NCI-H2107 treated with DMSO at 0.1 percent for 48 hours (cell line): ENCODE measurements at regions not wholly inside any gene's neighbourhood (a gene's known extent, or its start where the extent isn't known, plus 50 kb on each side); places are given as distances from the start of the nearest gene placed in this dataset.
A peak's percentile ranks its signal among the peaks of the same experiment; 100 is the strongest.

Experiments used
- DNase-seq: peaks from one replicate; lab custom pipeline; 2025; ENCODE audit not compliant: unreplicated experiment; lab: John Stamatoyannopoulos, UW

DNA sequence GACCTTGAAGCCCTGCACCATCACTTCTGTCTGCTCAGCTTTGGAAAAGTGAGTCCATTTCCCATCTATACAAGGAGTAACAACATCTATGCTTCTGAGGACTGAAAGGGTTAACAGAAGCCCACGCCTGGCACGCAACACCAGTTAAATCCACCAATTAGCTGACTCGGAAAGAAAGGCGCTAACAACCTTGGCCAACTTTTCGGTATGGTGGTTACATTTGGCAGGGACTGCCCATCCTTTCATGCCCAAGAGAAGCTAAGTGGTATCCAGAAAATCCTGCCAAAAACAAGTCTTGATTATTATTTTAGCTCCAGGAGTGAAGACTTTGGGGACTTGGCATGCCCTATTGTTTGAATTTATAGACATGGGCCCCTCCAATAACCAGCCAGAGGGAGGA is 202.3 kb upstream of the RPL38 start:
- DNase-seq = no peak

DNA sequence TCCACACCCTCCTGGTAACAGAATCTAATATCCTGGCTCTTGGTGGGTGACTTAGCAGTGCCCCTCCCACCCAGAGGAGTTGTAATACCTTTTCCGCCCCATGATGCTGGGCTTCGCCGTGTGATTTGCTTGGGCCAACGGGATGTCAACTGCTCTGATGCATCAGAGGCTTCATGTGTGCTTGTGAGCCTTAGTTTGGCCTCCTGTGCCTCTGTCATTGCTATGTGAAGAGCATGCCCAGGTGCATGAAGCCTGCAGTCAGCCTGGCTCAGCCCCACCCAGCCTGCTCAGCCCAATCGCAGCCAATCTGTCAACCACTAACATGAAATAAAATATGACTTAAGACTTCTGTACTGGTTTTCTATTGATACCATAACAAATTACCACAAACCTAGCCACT is 201.2 kb upstream of the RPL38 start:
- no peak for DNase-seq

- DNase-seq = no peak
Measured at GRCh38 chr17:74004056-74004455, 199.4 kb upstream of the RPL38 start.

DNA sequence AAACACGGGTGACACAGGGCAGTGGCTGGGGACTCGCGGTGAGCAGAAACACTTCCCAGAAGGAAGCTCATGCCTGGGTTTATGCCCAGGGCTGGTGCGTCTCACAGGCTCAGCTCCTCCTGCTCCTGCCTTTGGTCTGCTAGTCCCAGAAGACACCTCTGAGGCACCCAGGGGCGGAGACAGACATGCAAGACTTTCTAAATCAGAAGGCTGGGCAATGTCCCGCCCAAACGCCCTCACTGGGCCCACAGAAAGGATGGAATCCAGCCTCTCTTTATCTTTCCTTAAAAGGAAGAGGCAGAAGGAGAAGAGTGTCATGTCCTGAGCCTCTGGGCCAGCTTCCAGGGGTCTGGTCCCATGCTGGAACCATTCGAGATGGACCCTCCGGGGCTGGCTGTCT is 197.7 kb upstream of the RPL38 start:
- no peak for DNase-seq

DNA sequence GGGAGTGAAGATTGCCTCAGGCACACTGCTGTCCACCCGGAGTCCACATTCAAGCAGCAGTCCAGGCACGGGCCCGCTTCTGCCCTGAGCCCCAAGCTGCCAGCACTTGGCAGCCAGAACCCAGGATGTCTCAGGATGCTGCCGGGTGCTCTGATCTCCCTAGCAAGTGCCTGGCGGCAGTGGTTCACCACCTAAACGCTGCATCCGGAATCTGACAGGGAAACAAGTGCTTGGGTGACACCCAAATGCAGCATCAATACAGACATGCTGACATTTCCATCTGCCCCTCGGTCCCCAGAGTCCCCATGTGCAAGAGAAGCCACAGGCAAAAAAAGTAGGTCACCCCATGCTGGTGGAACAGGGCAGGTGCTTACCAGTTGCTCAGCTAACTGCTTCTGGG is 197.1 kb upstream of the RPL38 start:
- DNase-seq = no peak

GRCh38 chr17:74008196-74008595 is 195.3 kb upstream of the RPL38 start:
- peak; percentile 13 for DNase-seq

GRCh38 chr17:74009056-74009625 is 194.3 kb upstream of the RPL38 start:
- DNase-seq = no peak

DNA sequence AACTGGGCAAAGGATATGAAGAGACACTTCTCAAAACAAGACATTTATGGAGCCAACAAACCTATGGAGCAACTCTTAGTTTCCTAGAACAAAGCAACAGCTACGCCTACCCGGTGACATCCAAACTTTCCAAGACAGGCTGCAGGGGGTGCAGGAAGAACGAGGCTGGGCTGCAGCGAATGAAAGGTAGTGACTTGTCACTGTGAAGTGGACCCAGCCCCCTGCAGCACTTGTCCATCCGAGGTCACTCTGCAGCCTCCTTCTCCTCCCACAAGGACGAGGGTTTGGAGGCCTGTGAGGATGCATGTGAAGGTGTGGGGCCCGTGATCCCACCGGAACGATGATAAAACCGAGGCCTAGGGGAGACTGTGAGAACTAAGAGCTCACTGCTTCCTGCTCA is 192.6 kb upstream of the RPL38 start:
- DNase-seq = no peak

- DNase-seq = peak; percentile 88
Measured at GRCh38 chr17:74011966-74012365, 191.5 kb upstream of the RPL38 start.

DNA sequence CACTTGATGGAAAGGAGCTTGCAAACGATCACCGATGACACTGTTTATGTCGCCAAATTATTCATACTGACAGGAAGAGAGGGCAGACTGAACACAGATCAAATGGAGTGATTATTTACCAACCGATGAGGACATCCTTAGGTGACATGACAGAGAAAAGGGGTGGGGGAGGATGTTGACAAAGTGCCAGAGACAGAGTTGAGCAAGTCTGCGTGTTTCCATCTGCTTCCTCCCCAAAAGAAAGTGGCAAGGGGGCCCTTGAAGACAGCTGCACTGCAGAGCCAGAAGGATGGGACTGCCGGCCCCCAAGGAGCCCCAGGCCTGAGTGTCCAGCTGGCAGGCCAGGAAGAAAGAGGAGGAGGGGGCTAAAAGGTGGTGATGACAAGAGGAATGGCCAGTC is 191.0 kb upstream of the RPL38 start:
- DNase-seq = no peak

GRCh38 chr17:74015316-74015715 is 188.2 kb upstream of the RPL38 start:
- no peak for DNase-seq

- DNase-seq = no peak
Measured at GRCh38 chr17:74015990-74016389, 187.5 kb upstream of the RPL38 start.

GRCh38 chr17:74016461-74016860 is 187.0 kb upstream of the RPL38 start:
- DNase-seq = no peak

DNA sequence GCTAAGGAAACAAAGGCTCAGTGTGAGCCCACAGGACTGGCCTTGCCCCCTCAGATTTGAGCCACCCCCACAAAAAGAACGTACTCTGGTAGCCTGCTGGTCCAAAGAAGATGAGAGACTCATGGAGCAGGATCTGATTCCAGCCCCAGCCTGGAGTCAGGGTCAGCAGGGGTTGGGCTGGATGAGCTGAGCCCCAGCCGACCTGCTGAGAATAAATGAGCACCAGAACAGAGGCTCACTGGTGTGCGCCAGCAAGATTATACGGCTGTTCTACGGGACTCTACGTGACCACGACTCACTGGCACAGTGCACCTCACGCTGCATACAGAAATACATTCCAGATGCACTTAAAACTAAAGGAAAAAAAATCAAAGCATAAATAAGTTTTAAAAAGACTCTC is 186.0 kb upstream of the RPL38 start:
- no peak for DNase-seq

DNA sequence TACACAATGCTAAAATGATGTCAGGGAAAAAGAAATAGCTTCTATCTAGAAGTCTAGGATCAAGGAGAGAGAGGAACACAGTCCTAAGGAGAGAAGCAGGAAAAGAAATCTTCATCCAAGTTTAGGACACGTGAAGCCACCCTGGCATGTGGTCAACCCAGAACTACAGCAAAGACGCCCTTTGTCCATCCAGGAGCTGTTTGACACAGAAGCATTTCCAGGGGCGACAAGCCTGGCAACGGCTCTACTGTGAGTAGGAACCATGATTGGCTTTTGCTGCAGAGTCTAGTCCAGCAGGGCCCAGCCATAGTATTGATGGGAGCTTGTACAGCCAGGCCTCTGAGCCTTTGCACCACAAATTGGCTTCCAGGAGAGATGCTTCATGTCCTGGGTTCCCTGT is 185.4 kb upstream of the RPL38 start:
- DNase-seq = no peak

- DNase-seq = no peak
Measured at GRCh38 chr17:74019271-74019670, 184.2 kb upstream of the RPL38 start.

GRCh38 chr17:74019860-74020259 is 183.6 kb upstream of the RPL38 start:
- no peak for DNase-seq

GRCh38 chr17:74020522-74020921 is 183.0 kb upstream of the RPL38 start:
- DNase-seq = peak; percentile 20

DNA sequence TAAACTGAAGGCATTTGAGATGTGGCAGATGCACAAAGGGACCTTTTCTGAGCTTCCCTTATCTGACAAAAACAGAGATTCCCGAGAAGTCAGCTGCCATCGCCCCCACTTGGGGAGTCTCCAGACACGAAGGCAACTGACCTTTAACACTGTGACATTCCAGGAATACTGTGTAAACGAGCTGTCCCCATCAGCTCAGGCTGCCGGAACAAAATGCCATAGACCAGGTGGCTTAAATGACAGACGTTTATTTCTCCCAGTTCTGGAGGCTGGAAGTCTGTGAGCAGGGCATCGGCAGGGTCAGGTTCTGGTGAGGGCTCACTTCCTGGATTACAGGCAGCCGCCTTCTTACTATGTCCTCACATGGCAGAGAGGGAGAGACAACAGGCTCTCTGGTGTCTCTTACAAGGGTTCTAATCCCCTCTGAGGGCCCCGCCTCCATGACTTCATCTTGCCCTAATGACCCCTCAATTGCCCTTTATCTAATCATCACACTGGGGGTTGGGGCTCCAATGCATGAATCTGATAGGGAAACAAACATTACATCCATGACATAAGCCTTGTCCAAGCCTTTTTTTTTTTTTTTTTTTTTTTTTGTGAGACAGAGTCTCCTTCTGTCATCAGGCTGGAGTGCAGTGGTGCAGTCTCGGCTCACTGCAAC is 178.5 kb upstream of the RPL38 start:
- no peak for DNase-seq

- DNase-seq = no peak
Measured at GRCh38 chr17:74027444-74027843, 176.0 kb upstream of the RPL38 start.

DNA sequence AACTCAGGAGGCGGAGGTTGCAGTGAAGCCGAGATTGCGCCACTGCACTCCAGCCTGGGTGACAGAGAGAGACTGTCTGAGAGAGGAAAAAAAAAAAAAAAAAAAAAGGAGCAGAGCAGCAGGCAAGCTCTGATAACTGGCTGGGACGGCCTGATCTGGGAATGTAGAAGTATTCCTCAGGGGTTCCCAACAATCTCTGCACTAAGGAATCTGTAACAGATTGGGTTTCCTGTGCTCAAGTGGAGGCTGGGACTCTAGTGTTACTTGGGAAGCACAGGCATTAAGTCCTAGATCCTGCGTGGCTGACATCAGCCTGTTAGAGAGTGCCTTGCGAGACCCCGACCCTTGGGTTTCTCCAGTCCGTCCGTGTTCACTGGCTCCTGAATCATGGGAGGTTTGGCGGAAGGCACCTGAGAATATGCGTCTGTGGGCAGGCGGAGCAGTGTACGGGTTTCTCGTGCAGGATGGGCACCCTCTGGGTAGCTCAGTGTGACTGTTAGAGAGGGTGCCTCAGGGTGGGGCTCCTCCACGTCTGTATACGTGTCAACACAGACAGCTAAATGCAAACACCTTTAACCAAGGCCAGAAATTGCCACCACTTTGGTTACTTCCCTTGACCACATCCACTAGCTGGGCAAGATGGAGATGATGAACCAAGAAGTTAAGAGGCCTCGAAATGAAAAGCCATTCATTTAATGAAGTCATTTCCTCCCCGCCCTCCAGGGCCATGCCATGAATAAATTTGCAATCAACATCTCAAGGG is 174.9 kb upstream of the RPL38 start:
- DNase-seq = no peak

DNA sequence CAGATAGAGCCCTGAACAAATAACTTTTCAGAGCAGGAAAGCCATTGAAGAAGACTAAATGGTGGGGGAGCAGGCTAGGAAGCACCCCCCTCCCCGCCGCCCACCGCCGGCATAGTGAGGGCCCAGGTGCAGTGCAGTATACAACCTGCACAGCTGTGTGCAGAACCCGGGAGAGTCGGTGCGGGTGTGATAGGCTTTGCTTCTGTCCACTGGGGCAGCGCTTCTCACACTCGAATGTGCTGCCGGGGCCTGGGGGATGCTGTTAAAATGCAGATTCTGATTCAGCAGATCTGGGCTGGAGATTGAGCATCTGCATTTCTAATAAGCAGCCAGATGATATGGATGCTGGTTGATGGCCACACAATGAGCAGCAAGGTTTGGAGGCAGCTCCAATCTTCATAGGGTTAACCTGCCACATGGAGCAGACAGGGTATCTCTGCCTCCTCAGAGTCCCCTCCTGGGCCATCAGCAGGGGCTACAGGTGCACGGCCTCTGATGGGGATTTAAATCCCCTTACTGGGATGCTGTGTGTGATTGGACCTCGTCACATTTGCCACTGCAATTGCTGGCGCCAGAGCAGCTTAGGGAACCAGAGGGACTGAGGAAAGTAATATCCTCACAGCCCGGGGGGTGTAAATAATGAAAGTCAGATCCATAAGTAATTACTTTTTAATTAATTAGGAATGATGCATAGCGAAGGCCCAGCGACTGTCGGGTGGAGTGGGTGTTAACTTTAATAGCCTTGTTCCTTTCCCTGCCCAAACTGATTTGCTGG is 172.0 kb upstream of the RPL38 start:
- no peak for DNase-seq
